HG02678 (cell line): ENCODE measurements at regions not wholly inside any gene's neighbourhood (a gene's known extent, or its start where the extent isn't known, plus 50 kb on each side); places are given as distances from the start of the nearest gene placed in this dataset.
"Not testable (repeated sequence)": the region's sequence is repeated elsewhere in the genome, so short reads cannot be mapped to it uniquely, and the experiment has no call there.

Source experiments
- ATAC-seq: cut with Tn5 transposase; IDR thresholded peaks from one replicate; pipeline ENCODE4 v1.9.1; 2021; ENCODE audit warnings: mild to moderate bottlenecking, moderate library complexity; ENCODE audit not compliant: unreplicated experiment

GRCh38 chr9:103237571-103238109 is 242.5 kb downstream of the CYLC2 start:
- not testable (repeated sequence) for ATAC-seq

- ATAC-seq: no peak
Measured at GRCh38 chr9:103242025-103242424, 246.9 kb downstream of the CYLC2 start.

- no peak for ATAC-seq
Measured at GRCh38 chr9:103242486-103242885, 247.4 kb downstream of the CYLC2 start.

- ATAC-seq: no peak
Measured at GRCh38 chr9:103243553-103243952, 248.4 kb downstream of the CYLC2 start.

- no peak for ATAC-seq
Measured at GRCh38 chr9:103245369-103245768, 250.2 kb downstream of the CYLC2 start.

GRCh38 chr9:103261951-103262350 is 266.8 kb downstream of the CYLC2 start:
- ATAC-seq: no peak

- ATAC-seq: no peak
Measured at GRCh38 chr9:103266064-103266463, 270.9 kb downstream of the CYLC2 start.

GRCh38 chr9:103277240-103277639 is 282.1 kb downstream of the CYLC2 start:
- ATAC-seq: no peak

- ATAC-seq: no peak
Measured at GRCh38 chr9:103281126-103281525, 286.0 kb downstream of the CYLC2 start.

GRCh38 chr9:103287361-103287760 is 292.2 kb downstream of the CYLC2 start:
- no peak for ATAC-seq

- no peak for ATAC-seq
Measured at GRCh38 chr9:103296189-103296588, 301.1 kb downstream of the CYLC2 start.

- no peak for ATAC-seq
Measured at GRCh38 chr9:103301051-103301450, 305.9 kb downstream of the CYLC2 start.

GRCh38 chr9:103304797-103305196 is 309.7 kb downstream of the CYLC2 start:
- ATAC-seq: no peak

- no peak for ATAC-seq
Measured at GRCh38 chr9:103319979-103320378, 324.8 kb downstream of the CYLC2 start.

GRCh38 chr9:103323699-103324098 is 328.6 kb downstream of the CYLC2 start:
- ATAC-seq: no peak

GRCh38 chr9:103335461-103335860 is 340.3 kb downstream of the CYLC2 start:
- no peak for ATAC-seq

GRCh38 chr9:103355000-103355399 is 359.9 kb downstream of the CYLC2 start:
- no peak for ATAC-seq

- not testable (repeated sequence) for ATAC-seq
Measured at GRCh38 chr9:103357980-103358379, 362.8 kb downstream of the CYLC2 start.

GRCh38 chr9:103361906-103362305 is 366.8 kb downstream of the CYLC2 start:
- ATAC-seq: no peak

- ATAC-seq: no peak
Measured at GRCh38 chr9:103362986-103363385, 367.9 kb downstream of the CYLC2 start.

- ATAC-seq: no peak
Measured at GRCh38 chr9:103364753-103365152, 369.6 kb downstream of the CYLC2 start.

- no peak for ATAC-seq
Measured at GRCh38 chr9:103371152-103371551, 376.0 kb downstream of the CYLC2 start.

GRCh38 chr9:103372828-103373227 is 377.7 kb downstream of the CYLC2 start:
- no peak for ATAC-seq
